HCT116 (cell line): ENCODE measurements at regions not wholly inside any gene's neighbourhood (a gene's known extent, or its start where the extent isn't known, plus 50 kb on each side); places are given as distances from the start of the nearest gene placed in this dataset.

Source experiments
- CTCF ChIP-seq, 3 experiments: fragments of 200-600 bp in 1 of 3; sonication (generic) in 1 of 3; IDR thresholded peaks in 2 of 3; conservative IDR thresholded peaks in 1 of 3; 2 replicates each; pipeline ENCODE4 v1.5.1; 2012 to 2017; ENCODE audit warnings: low read depth in 2 of 3, low read length in 2 of 3, antibody characterized with exemption in 1 of 3, borderline replicate concordance in 1 of 3, control low read depth in 1 of 3, mild to moderate bottlenecking in 1 of 3, mixed read lengths in 1 of 3, mixed run types in 1 of 3, moderate library complexity in 1 of 3; ENCODE audit not compliant: insufficient read depth in 1 of 3
- RAD21 ChIP-seq: IDR thresholded peaks from 2 replicates; pipeline ENCODE4 v1.6.1; 2012; ENCODE audit warnings: low read depth, mild to moderate bottlenecking

GRCh38 chr4:75327804-75328512, 186.2 kb downstream of the RCHY1 start:
- TF ChIP-seq RAD21 (no peak), CTCF (IDR thresholded peaks at IDR 0.05 in 2 of 3, conservative IDR thresholded peaks at IDR 0.05 in 1 of 3; ENCODE audit: borderline replicate concordance in 1 of 3, insufficient read depth in 1 of 3, low read depth in 2 of 3, low read length in 2 of 3) (no peak)
